SH-SY5Y (cell line): ENCODE measurements at regions not wholly inside any gene's neighbourhood (a gene's known extent, or its start where the extent isn't known, plus 50 kb on each side); places are given as distances from the start of the nearest gene placed in this dataset.

Experiments
- GATA2 ChIP-seq: IDR thresholded peaks from 2 replicates; pipeline ENCODE4 v1.6.1; 2011; ENCODE audit warnings: mild to moderate bottlenecking, low read depth, low read length
- GATA3 ChIP-seq: IDR thresholded peaks from 2 replicates; pipeline ENCODE4 v1.6.1; 2011; ENCODE audit warnings: low read depth, mild to moderate bottlenecking, low read length, moderate library complexity

GRCh38 chr6:144485531-144485930, 200.4 kb downstream of the UTRN start:
- TF ChIP-seq GATA2 (no peak), GATA3 (no peak)
